ENCODE measurements at regions not wholly inside any gene's neighbourhood (a gene's known extent, or its start where the extent isn't known, plus 50 kb on each side); places are given as distances from the start of the nearest gene placed in this dataset.

GRCh38 chr2:147441182-147441581 is 403.6 kb upstream of the ACVR2A start:
- H4K20me1 ChIP-seq (ENCODE audit: insufficient read depth): no peaks in the 10 kb centered on the region
- CTCF ChIA-PET: no interaction called here
- no peak overlapping the region for H2AFZ ChIP-seq
- H3K4me2 ChIP-seq: no peak overlapping the region
- no peak overlapping the region for H3K4me3 ChIP-seq
- H3K27me3 ChIP-seq (ENCODE audit: insufficient read depth, low read depth): no peaks in the 10 kb centered on the region
- no peaks in the 10 kb centered on the region for H3K9me2 ChIP-seq (ENCODE audit: insufficient read depth)
- H3K36me3 ChIP-seq (ENCODE audit: low read depth): no peaks in the 10 kb centered on the region
- no peaks in the 10 kb centered on the region for H3K9me3 ChIP-seq (ENCODE audit: insufficient read depth, low read depth)
- intact Hi-C loops (cut with micrococcal nuclease; ENCODE audit: unreplicated experiment): no loop called here
- H3K79me2 ChIP-seq (ENCODE audit: low read depth): no peaks in the 10 kb centered on the region
- no peaks in the 10 kb centered on the region for H3F3A ChIP-seq (ENCODE audit: insufficient read depth, low read depth)
- DNase-seq: no peak
- H3K27ac ChIP-seq: no peak overlapping the region
- H3K4me1 ChIP-seq (replicated peaks; ENCODE audit: insufficient read depth): no peaks in the 10 kb centered on the region
- TF ChIP-seq EZH2 (IDR thresholded peaks at IDR 0.05; ENCODE audit: low read depth) (no peak), CTCF (conservative IDR thresholded peaks at IDR 0.05) (no peak)
- POLR2A ChIA-PET (ENCODE audit: unreplicated experiment): no interaction called here
- BruUV-seq (replicated peaks): no TSS peak

- Histone ChIP-seq H2AFZ (no peak overlapping the region), H3F3A (ENCODE audit: insufficient read depth, low read depth) (no peaks in the 10 kb centered on the region), H3K4me3 (no peak overlapping the region), H4K20me1 (ENCODE audit: insufficient read depth) (no peaks in the 10 kb centered on the region), H3K79me2 (ENCODE audit: low read depth) (no peaks in the 10 kb centered on the region), H3K27ac (no peak overlapping the region), H3K9me2 (ENCODE audit: insufficient read depth) (no peaks in the 10 kb centered on the region), H3K4me2 (no peak overlapping the region), H3K27me3 (ENCODE audit: insufficient read depth, low read depth) (no peaks in the 10 kb centered on the region), H3K36me3 (ENCODE audit: low read depth) (no peaks in the 10 kb centered on the region), H3K4me1 (replicated peaks; ENCODE audit: insufficient read depth) (no peaks in the 10 kb centered on the region), H3K9me3 (ENCODE audit: insufficient read depth, low read depth) (no peaks in the 10 kb centered on the region)
- BruUV-seq (replicated peaks): no TSS peak
- ChIA-PET CTCF (no interaction called here), POLR2A (ENCODE audit: unreplicated experiment) (no interaction called here)
- intact Hi-C loops (cut with micrococcal nuclease; ENCODE audit: unreplicated experiment): no loop called here
- TF ChIP-seq EZH2 (IDR thresholded peaks at IDR 0.05; ENCODE audit: low read depth) (no peak), CTCF (conservative IDR thresholded peaks at IDR 0.05) (no peak)
- DNase-seq: no peak
These were observed 404.1 kb upstream of the ACVR2A start for GRCh38 chr2:147440734-147441133.

- Histone ChIP-seq H3K9me2 (ENCODE audit: insufficient read depth) (no peaks in the 10 kb centered on the region), H3K9me3 (ENCODE audit: insufficient read depth, low read depth) (no peaks in the 10 kb centered on the region), H2AFZ (no peak overlapping the region), H3K4me3 (no peak overlapping the region), H3K27ac (no peak overlapping the region), H3K36me3 (ENCODE audit: low read depth) (no peaks in the 10 kb centered on the region), H3K27me3 (ENCODE audit: insufficient read depth, low read depth) (no peaks in the 10 kb centered on the region), H4K20me1 (ENCODE audit: insufficient read depth) (no peaks in the 10 kb centered on the region), H3K4me2 (no peak overlapping the region), H3F3A (ENCODE audit: insufficient read depth, low read depth) (no peaks in the 10 kb centered on the region), H3K79me2 (ENCODE audit: low read depth) (no peaks in the 10 kb centered on the region), H3K4me1 (replicated peaks; ENCODE audit: insufficient read depth) (no peaks in the 10 kb centered on the region)
- POLR2A ChIA-PET (ENCODE audit: unreplicated experiment): no interaction called here
- DNase-seq: no peak
- CTCF ChIA-PET: no interaction called here
- TF ChIP-seq CTCF (conservative IDR thresholded peaks at IDR 0.05): no peak
- no peak for TF ChIP-seq EZH2 (IDR thresholded peaks at IDR 0.05; ENCODE audit: low read depth)
- intact Hi-C loops (cut with micrococcal nuclease; ENCODE audit: unreplicated experiment): no loop called here
- no TSS peak for BruUV-seq (replicated peaks)
These were observed 404.8 kb upstream of the ACVR2A start for GRCh38 chr2:147439986-147440385.
